ENCODE measurements at regions not wholly inside any gene's neighbourhood (a gene's known extent, or its start where the extent isn't known, plus 50 kb on each side); places are given as distances from the start of the nearest gene placed in this dataset.
"Not testable (repeated sequence)": the region's sequence is repeated elsewhere in the genome, so short reads cannot be mapped to it uniquely, and the experiment has no call there.

GRCh38 chr2:153567367-153567766 is 88.8 kb upstream of the RPRM start:
- no peaks in the 10 kb centered on the region for H3K27me3 ChIP-seq (ENCODE audit: insufficient read depth, low read length)
- no peaks in the 10 kb centered on the region for H3K9me3 ChIP-seq (ENCODE audit: insufficient read depth, low read depth, low read length)
- no peak overlapping the region for H3K27ac ChIP-seq (ENCODE audit: low read depth, low read length)
- 89% methylated on average over 3 of the region's 3 CpGs for WGBS
- no peak overlapping the region for H3K9ac ChIP-seq (ENCODE audit: low read depth, low read length)
- H3K36me3 ChIP-seq (ENCODE audit: insufficient read depth, low read length), result no peaks in the 10 kb centered on the region
- H3K4me3 ChIP-seq (ENCODE audit: low read length), result no peak overlapping the region
- peaks cover 23% of the 10 kb centered on the region for H3K4me1 ChIP-seq (ENCODE audit: insufficient read depth, low read length)

DNA sequence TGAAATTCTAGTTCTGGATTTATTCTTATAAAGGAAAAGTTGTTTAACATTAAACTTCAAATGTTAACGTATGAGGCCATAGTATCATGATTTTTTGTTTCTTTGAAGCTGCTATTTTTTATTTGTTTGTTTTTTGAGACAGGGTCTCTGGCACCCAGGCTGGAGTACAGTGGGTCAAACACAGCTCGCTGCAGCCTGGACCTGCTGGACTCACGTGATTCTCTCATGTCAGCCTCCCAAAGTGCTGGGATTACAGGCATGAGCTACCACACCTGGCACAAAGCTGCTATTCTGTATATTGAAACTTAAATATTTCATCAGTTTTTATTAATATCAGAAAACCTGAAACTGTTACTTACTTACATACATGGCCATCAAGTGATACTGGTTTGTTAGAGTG is 89.5 kb upstream of the RPRM start:
- 88% methylated on average over 3 of the region's 3 CpGs for WGBS
- Histone ChIP-seq H3K4me3 (ENCODE audit: low read length) (no peak overlapping the region), H3K27ac (ENCODE audit: low read depth, low read length) (no peak overlapping the region), H3K36me3 (ENCODE audit: insufficient read depth, low read length) (no peaks in the 10 kb centered on the region), H3K9ac (ENCODE audit: low read depth, low read length) (no peak overlapping the region), H3K27me3 (ENCODE audit: insufficient read depth, low read length) (no peaks in the 10 kb centered on the region), H3K9me3 (ENCODE audit: insufficient read depth, low read depth, low read length) (no peaks in the 10 kb centered on the region), H3K4me1 (ENCODE audit: insufficient read depth, low read length) (peaks cover 23% of the 10 kb centered on the region)

DNA sequence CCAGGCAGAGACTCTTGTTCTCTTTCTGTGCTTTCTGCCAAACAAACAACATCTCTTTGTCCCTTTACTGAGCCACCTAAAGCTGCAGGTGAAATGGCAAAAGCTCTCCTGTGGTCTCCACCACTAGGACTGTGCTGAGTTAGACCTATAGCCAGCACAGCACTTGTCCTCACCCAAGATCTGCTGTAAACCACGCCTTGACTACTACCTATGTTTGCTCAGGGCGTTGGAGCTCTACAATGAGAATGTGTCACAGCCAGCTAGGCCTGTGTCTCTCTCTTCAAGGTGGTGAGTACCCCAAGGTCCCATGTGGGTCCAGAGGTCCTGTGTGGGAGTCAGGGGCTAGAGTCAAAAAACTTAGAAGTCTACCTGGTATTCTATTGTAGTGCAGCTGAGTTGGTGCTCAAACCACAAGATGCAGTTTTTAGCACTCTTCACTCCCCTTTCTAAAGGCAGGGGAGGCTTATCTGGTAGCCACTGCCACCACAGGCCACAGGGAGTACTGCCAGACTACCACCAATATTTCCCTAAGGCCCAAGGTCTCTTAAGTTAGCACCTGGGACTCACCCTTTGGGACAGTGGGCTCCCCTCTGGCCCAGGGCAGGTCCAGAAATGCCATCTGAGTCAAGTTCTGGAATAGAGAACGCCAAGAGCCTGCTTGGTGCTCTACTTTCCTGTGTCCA is 96.8 kb upstream of the RPRM start:
- Histone ChIP-seq H3K27ac (ENCODE audit: low read depth, low read length) (no peak overlapping the region), H3K9me3 (ENCODE audit: insufficient read depth, low read depth, low read length) (no peaks in the 10 kb centered on the region), H3K27me3 (ENCODE audit: insufficient read depth, low read length) (no peaks in the 10 kb centered on the region), H3K4me1 (ENCODE audit: insufficient read depth, low read length) (no peaks in the 10 kb centered on the region), H3K36me3 (ENCODE audit: insufficient read depth, low read length) (no peaks in the 10 kb centered on the region), H3K4me3 (ENCODE audit: low read length) (no peak overlapping the region), H3K9ac (ENCODE audit: low read depth, low read length) (no peak overlapping the region)
- WGBS, result 82% methylated on average over 3 of the region's 3 CpGs

GRCh38 chr2:153584244-153584643 is 105.7 kb upstream of the RPRM start:
- no peak overlapping the region for H3K27ac ChIP-seq (ENCODE audit: low read depth, low read length)
- H3K4me3 ChIP-seq (ENCODE audit: low read length), result no peak overlapping the region
- no peaks in the 10 kb centered on the region for H3K36me3 ChIP-seq (ENCODE audit: insufficient read depth, low read length)
- WGBS, result 84% methylated on average over 2 of the region's 2 CpGs
- H3K4me1 ChIP-seq (ENCODE audit: insufficient read depth, low read length), result no peaks in the 10 kb centered on the region
- no peaks in the 10 kb centered on the region for H3K27me3 ChIP-seq (ENCODE audit: insufficient read depth, low read length)
- peaks cover 21% of the 10 kb centered on the region for H3K9me3 ChIP-seq (ENCODE audit: insufficient read depth, low read depth, low read length)
- no peak overlapping the region for H3K9ac ChIP-seq (ENCODE audit: low read depth, low read length)

DNA sequence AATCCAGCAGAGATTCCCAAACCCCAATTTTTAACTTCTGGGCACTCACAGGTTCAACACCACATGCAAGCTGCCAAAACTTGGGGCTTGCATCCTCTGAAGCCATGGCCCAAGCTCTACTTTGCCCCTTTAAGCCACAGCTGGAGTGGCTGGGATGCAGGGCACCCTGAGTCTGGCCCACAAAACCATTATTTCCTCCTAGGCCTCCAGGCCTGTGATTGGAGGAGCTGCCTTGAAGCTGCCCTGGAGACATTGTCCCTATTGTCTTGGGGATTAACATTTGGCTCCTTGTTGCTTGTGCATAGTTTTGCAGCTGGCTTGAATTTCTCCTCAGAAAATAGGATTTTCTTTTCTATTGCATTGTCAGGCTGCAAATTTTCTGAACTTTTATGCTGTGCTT is 109.8 kb upstream of the RPRM start:
- Histone ChIP-seq H3K4me1 (ENCODE audit: insufficient read depth, low read length) (no peaks in the 10 kb centered on the region), H3K9me3 (ENCODE audit: insufficient read depth, low read depth, low read length) (peaks cover 37% of the 10 kb centered on the region), H3K27me3 (ENCODE audit: insufficient read depth, low read length) (no peaks in the 10 kb centered on the region), H3K4me3 (ENCODE audit: low read length) (no peak overlapping the region), H3K9ac (ENCODE audit: low read depth, low read length) (no peak overlapping the region), H3K27ac (ENCODE audit: low read depth, low read length) (no peak overlapping the region), H3K36me3 (ENCODE audit: insufficient read depth, low read length) (no peaks in the 10 kb centered on the region)

DNA sequence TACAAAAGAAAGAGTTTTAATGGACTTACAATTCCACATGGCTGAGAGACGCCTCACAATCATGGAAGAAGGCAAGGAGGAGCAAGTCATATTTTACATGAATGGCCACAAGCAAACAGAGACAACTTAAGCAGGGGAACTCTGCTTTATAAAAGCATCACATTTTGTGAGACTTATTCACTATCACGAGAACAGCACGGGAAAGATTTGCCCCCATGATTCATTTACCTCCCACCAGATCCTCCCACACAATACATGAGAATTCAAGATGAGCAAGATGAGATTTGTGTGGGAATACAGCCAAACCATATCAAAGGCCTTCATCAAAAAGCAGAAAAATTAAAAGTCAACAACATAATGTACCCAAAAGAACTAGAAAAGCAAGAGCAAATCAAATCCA is 111.0 kb upstream of the RPRM start:
- Histone ChIP-seq H3K4me1 (ENCODE audit: insufficient read depth, low read length) (no peaks in the 10 kb centered on the region), H3K4me3 (ENCODE audit: low read length) (no peak overlapping the region), H3K9ac (ENCODE audit: low read depth, low read length) (no peak overlapping the region), H3K9me3 (ENCODE audit: insufficient read depth, low read depth, low read length) (peaks cover 37% of the 10 kb centered on the region), H3K36me3 (ENCODE audit: insufficient read depth, low read length) (no peaks in the 10 kb centered on the region), H3K27ac (ENCODE audit: low read depth, low read length) (no peak overlapping the region), H3K27me3 (ENCODE audit: insufficient read depth, low read length) (no peaks in the 10 kb centered on the region)
- WGBS, result 97% methylated on average over 3 of the region's 3 CpGs

DNA sequence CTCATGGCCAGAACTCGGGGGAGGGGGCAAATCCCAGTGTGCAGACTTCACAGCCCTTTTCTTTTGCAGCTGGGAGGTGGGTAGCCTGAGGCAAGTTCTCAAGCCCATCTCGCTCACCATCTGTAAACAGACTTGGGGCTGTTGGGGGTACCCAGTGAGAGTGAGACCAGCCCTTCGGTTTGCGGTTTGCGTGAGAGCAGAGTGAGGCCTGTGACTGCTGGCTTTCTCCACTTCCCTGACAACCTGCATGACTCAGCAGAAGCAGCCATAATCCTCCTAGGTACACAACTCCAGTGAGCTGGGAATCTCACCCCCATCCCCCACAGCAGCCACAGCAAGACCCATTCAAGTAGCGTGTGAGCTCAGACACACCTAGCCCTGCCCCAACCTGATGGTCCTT is 114.5 kb upstream of the RPRM start:
- H3K27me3 ChIP-seq (ENCODE audit: insufficient read depth, low read length); H3K9ac ChIP-seq (ENCODE audit: low read depth, low read length); H3K4me3 ChIP-seq (ENCODE audit: low read length); H3K4me1 ChIP-seq (ENCODE audit: insufficient read depth, low read length); H3K36me3 ChIP-seq (ENCODE audit: insufficient read depth, low read length): not testable (repeated sequence)
- Histone ChIP-seq H3K27ac (ENCODE audit: low read depth, low read length) (peak overlapping the region; percentile 64; the same call in 1 of the 2 replicates), H3K9me3 (ENCODE audit: insufficient read depth, low read depth, low read length) (peaks cover 28% of the 10 kb centered on the region)
- 85% methylated on average over 6 of the region's 6 CpGs for WGBS

DNA sequence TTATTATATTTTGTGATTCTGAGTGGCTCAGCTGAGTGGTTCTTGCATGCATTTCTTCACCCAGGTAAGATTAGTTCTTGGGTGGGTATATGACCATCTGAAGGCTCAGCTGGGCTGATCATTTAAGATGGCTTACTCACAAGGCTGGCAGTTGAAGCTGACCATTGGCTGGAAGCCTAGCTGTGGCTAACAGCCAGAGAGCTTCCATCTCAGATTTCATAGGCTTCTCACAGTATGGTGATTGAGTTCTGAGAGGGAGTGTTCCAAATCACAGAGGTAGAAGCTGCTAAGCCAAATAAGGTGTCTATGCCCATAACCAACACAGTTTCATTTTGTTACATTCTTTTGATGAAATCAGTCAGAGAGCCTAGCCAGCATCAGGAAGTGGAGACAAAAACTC is 117.4 kb upstream of the RPRM start:
- Histone ChIP-seq H3K36me3 (ENCODE audit: insufficient read depth, low read length) (no peaks in the 10 kb centered on the region), H3K27me3 (ENCODE audit: insufficient read depth, low read length) (no peaks in the 10 kb centered on the region), H3K9ac (ENCODE audit: low read depth, low read length) (no peak overlapping the region), H3K4me1 (ENCODE audit: insufficient read depth, low read length) (peaks cover 8% of the 10 kb centered on the region), H3K27ac (ENCODE audit: low read depth, low read length) (no peak overlapping the region), H3K9me3 (ENCODE audit: insufficient read depth, low read depth, low read length) (peaks cover 7% of the 10 kb centered on the region; the same call in 1 of the 2 replicates), H3K4me3 (ENCODE audit: low read length) (no peak overlapping the region)

- H3K27me3 ChIP-seq (ENCODE audit: insufficient read depth, low read length), result no peaks in the 10 kb centered on the region
- H3K27ac ChIP-seq (ENCODE audit: low read depth, low read length), result no peak overlapping the region
- H3K9me3 ChIP-seq (ENCODE audit: insufficient read depth, low read depth, low read length), result no peaks in the 10 kb centered on the region
- no peak overlapping the region for H3K9ac ChIP-seq (ENCODE audit: low read depth, low read length)
- H3K4me1 ChIP-seq (ENCODE audit: insufficient read depth, low read length), result no peaks in the 10 kb centered on the region
- 95% methylated on average over 3 of the region's 3 CpGs for WGBS
- no peaks in the 10 kb centered on the region for H3K36me3 ChIP-seq (ENCODE audit: insufficient read depth, low read length)
- H3K4me3 ChIP-seq (ENCODE audit: low read length), result no peak overlapping the region
Measured at GRCh38 chr2:153601812-153602211, 123.2 kb upstream of the RPRM start.

- H3K9me3 ChIP-seq (ENCODE audit: insufficient read depth, low read depth, low read length), result no peaks in the 10 kb centered on the region
- H3K9ac ChIP-seq (ENCODE audit: low read depth, low read length), result no peak overlapping the region
- no peak overlapping the region for H3K4me3 ChIP-seq (ENCODE audit: low read length)
- no peaks in the 10 kb centered on the region for H3K27me3 ChIP-seq (ENCODE audit: insufficient read depth, low read length)
- WGBS, result 83% methylated on average over 1 of the region's 1 CpG
- H3K36me3 ChIP-seq (ENCODE audit: insufficient read depth, low read length), result no peaks in the 10 kb centered on the region
- no peak overlapping the region for H3K27ac ChIP-seq (ENCODE audit: low read depth, low read length)
- no peaks in the 10 kb centered on the region for H3K4me1 ChIP-seq (ENCODE audit: insufficient read depth, low read length)
Measured at GRCh38 chr2:153604133-153604532, 125.6 kb upstream of the RPRM start.

DNA sequence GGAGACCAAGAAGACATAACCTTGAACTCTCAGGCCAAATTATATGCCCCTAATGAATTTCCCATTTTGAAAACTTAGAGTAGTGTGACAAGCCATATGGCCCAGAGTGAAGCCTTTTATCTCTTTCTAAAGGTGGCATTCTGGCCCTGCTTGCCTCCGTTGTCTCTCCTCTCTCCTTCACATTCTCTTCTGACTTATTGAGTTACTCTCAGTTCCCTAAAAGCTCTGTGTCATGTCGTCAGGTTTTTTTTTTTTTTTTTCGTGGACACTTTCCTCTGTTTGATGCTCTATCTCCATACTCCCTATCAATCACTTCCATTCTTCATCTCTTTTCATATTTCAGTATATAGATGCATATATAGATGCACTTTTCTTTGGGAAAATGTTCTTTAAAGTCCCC is 128.1 kb upstream of the RPRM start:
- H3K27ac ChIP-seq (ENCODE audit: low read depth, low read length), result no peak overlapping the region
- H3K4me3 ChIP-seq (ENCODE audit: low read length), result no peak overlapping the region
- H3K4me1 ChIP-seq (ENCODE audit: insufficient read depth, low read length), result no peaks in the 10 kb centered on the region
- H3K27me3 ChIP-seq (ENCODE audit: insufficient read depth, low read length), result no peaks in the 10 kb centered on the region
- 93% methylated on average over 2 of the region's 3 CpGs for WGBS
- no peak overlapping the region for H3K9ac ChIP-seq (ENCODE audit: low read depth, low read length)
- no peaks in the 10 kb centered on the region for H3K9me3 ChIP-seq (ENCODE audit: insufficient read depth, low read depth, low read length)
- no peaks in the 10 kb centered on the region for H3K36me3 ChIP-seq (ENCODE audit: insufficient read depth, low read length)

DNA sequence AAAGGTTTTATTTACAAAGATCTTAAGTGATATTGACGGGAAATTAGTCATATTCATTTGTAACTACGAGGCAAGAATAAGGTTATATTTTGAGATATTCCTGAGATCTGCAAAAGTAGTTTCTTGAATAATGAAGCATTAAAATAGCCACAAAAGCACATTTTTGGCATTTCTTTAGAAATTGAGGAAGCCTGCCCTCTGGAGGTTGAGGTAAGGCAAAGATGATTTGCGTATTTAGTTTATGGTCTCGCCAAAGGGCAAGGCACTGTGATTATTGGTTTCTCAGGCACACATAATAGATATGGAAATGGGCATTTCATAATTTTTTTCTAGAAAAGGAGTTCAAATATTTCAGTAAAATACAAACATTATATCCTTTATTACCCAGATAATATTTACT is 143.7 kb upstream of the RPRM start:
- no peaks in the 10 kb centered on the region for H3K36me3 ChIP-seq (ENCODE audit: insufficient read depth, low read length)
- no peak overlapping the region for H3K27ac ChIP-seq (ENCODE audit: low read depth, low read length)
- no peak overlapping the region for H3K4me3 ChIP-seq (ENCODE audit: low read length)
- no peaks in the 10 kb centered on the region for H3K4me1 ChIP-seq (ENCODE audit: insufficient read depth, low read length)
- no peaks in the 10 kb centered on the region for H3K27me3 ChIP-seq (ENCODE audit: insufficient read depth, low read length)
- no peak overlapping the region for H3K9ac ChIP-seq (ENCODE audit: low read depth, low read length)
- 77% methylated on average over 4 of the region's 4 CpGs for WGBS
- no peaks in the 10 kb centered on the region for H3K9me3 ChIP-seq (ENCODE audit: insufficient read depth, low read depth, low read length)

All from HUES64 (cell line).